ENCODE measurements at regions not wholly inside any gene's neighbourhood (a gene's known extent, or its start where the extent isn't known, plus 50 kb on each side); places are given as distances from the start of the nearest gene placed in this dataset.
"Not testable (repeated sequence)": the region's sequence is repeated elsewhere in the genome, so short reads cannot be mapped to it uniquely, and the experiment has no call there.

- not testable (repeated sequence) for H3K27ac ChIP-seq (ENCODE audit: low read length); H3K4me3 ChIP-seq (ENCODE audit: low read length); H3K27me3 ChIP-seq (ENCODE audit: control insufficient read depth, insufficient read depth, low read length); H3K4me1 ChIP-seq (ENCODE audit: control insufficient read depth, insufficient read depth, low read length); DNase-seq; H3K36me3 ChIP-seq (ENCODE audit: control insufficient read depth, insufficient read depth, low read length)
- no CpG with 5 or more reads among the region's 4 CpGs for WGBS (ENCODE audit: insufficient coverage, low lambda C conversion rate)
- H3K9me3 ChIP-seq (ENCODE audit: control insufficient read depth, low read depth, low read length) = peaks cover 12% of the 10 kb centered on the region
These were observed 77.5 kb downstream of the SNX5 start for GRCh38 chr20:17891131-17891530.

- Histone ChIP-seq H3K27ac (ENCODE audit: low read length) (no peak overlapping the region), H3K36me3 (ENCODE audit: control insufficient read depth, insufficient read depth, low read length) (no peaks in the 10 kb centered on the region), H3K27me3 (ENCODE audit: control insufficient read depth, insufficient read depth, low read length) (no peaks in the 10 kb centered on the region), H3K4me1 (ENCODE audit: control insufficient read depth, insufficient read depth, low read length) (peaks cover 8% of the 10 kb centered on the region), H3K4me3 (ENCODE audit: low read length) (no peak overlapping the region), H3K9me3 (ENCODE audit: control insufficient read depth, low read depth, low read length) (peaks cover 12% of the 10 kb centered on the region)
- WGBS (ENCODE audit: insufficient coverage, low lambda C conversion rate) = no CpG with 5 or more reads among the region's 3 CpGs
- DNase-seq = no peak
These were observed 78.3 kb downstream of the SNX5 start for GRCh38 chr20:17890330-17890729.

GRCh38 chr20:17889226-17889625, 79.4 kb downstream of the SNX5 start:
- Histone ChIP-seq H3K4me3 (ENCODE audit: low read length) (no peak overlapping the region), H3K27me3 (ENCODE audit: control insufficient read depth, insufficient read depth, low read length) (no peaks in the 10 kb centered on the region), H3K9me3 (ENCODE audit: control insufficient read depth, low read depth, low read length) (peaks cover 12% of the 10 kb centered on the region), H3K4me1 (ENCODE audit: control insufficient read depth, insufficient read depth, low read length) (peaks cover 8% of the 10 kb centered on the region), H3K36me3 (ENCODE audit: control insufficient read depth, insufficient read depth, low read length) (no peaks in the 10 kb centered on the region), H3K27ac (ENCODE audit: low read length) (no peak overlapping the region)
- DNase-seq = no peak
- no CpG with 5 or more reads among the region's 1 CpG for WGBS (ENCODE audit: insufficient coverage, low lambda C conversion rate)

GRCh38 chr20:17888044-17888443, 80.5 kb downstream of the SNX5 start:
- no peak overlapping the region for H3K4me3 ChIP-seq (ENCODE audit: low read length)
- H3K36me3 ChIP-seq (ENCODE audit: control insufficient read depth, insufficient read depth, low read length) = no peaks in the 10 kb centered on the region
- WGBS (ENCODE audit: insufficient coverage, low lambda C conversion rate) = no CpG with 5 or more reads among the region's 9 CpGs
- no peak overlapping the region for H3K27ac ChIP-seq (ENCODE audit: low read length)
- H3K4me1 ChIP-seq (ENCODE audit: control insufficient read depth, insufficient read depth, low read length) = peaks cover 8% of the 10 kb centered on the region
- DNase-seq = no peak
- H3K27me3 ChIP-seq (ENCODE audit: control insufficient read depth, insufficient read depth, low read length) = no peaks in the 10 kb centered on the region
- H3K9me3 ChIP-seq (ENCODE audit: control insufficient read depth, low read depth, low read length) = peaks cover 12% of the 10 kb centered on the region

- no peak overlapping the region for H3K27ac ChIP-seq (ENCODE audit: low read length)
- no peaks in the 10 kb centered on the region for H3K36me3 ChIP-seq (ENCODE audit: control insufficient read depth, insufficient read depth, low read length)
- H3K4me3 ChIP-seq (ENCODE audit: low read length) = no peak overlapping the region
- peak in 1 of 2 donors; percentile 71 for DNase-seq
- H3K27me3 ChIP-seq (ENCODE audit: control insufficient read depth, insufficient read depth, low read length) = no peaks in the 10 kb centered on the region
- H3K9me3 ChIP-seq (ENCODE audit: control insufficient read depth, low read depth, low read length) = peaks cover 12% of the 10 kb centered on the region
- H3K4me1 ChIP-seq (ENCODE audit: control insufficient read depth, insufficient read depth, low read length) = peaks cover 8% of the 10 kb centered on the region
- WGBS (ENCODE audit: insufficient coverage, low lambda C conversion rate) = no CpG with 5 or more reads among the region's 10 CpGs
These were observed 81.1 kb downstream of the SNX5 start for GRCh38 chr20:17887331-17888030.

GRCh38 chr20:17885544-17885943, 83.0 kb downstream of the SNX5 start:
- 75% methylated on average over 1 of the region's 4 CpGs for WGBS (ENCODE audit: insufficient coverage, low lambda C conversion rate)
- H3K36me3 ChIP-seq (ENCODE audit: control insufficient read depth, insufficient read depth, low read length) = no peaks in the 10 kb centered on the region
- H3K27ac ChIP-seq (ENCODE audit: low read length) = no peak overlapping the region
- peaks cover 8% of the 10 kb centered on the region for H3K4me1 ChIP-seq (ENCODE audit: control insufficient read depth, insufficient read depth, low read length)
- DNase-seq = no peak
- H3K27me3 ChIP-seq (ENCODE audit: control insufficient read depth, insufficient read depth, low read length) = no peaks in the 10 kb centered on the region
- peaks cover 12% of the 10 kb centered on the region for H3K9me3 ChIP-seq (ENCODE audit: control insufficient read depth, low read depth, low read length)
- H3K4me3 ChIP-seq (ENCODE audit: low read length) = no peak overlapping the region

GRCh38 chr20:17885076-17885475, 83.5 kb downstream of the SNX5 start:
- no CpG with 5 or more reads among the region's 3 CpGs for WGBS (ENCODE audit: insufficient coverage, low lambda C conversion rate)
- H3K4me1 ChIP-seq (ENCODE audit: control insufficient read depth, insufficient read depth, low read length) = peaks cover 8% of the 10 kb centered on the region
- no peaks in the 10 kb centered on the region for H3K36me3 ChIP-seq (ENCODE audit: control insufficient read depth, insufficient read depth, low read length)
- H3K27me3 ChIP-seq (ENCODE audit: control insufficient read depth, insufficient read depth, low read length) = no peaks in the 10 kb centered on the region
- H3K27ac ChIP-seq (ENCODE audit: low read length) = no peak overlapping the region
- H3K4me3 ChIP-seq (ENCODE audit: low read length) = no peak overlapping the region
- H3K9me3 ChIP-seq (ENCODE audit: control insufficient read depth, low read depth, low read length) = peaks cover 7% of the 10 kb centered on the region
- no peak for DNase-seq

- H3K27ac ChIP-seq (ENCODE audit: low read length) = no peak overlapping the region
- no peak overlapping the region for H3K4me3 ChIP-seq (ENCODE audit: low read length)
- peaks cover 2% of the 10 kb centered on the region for H3K9me3 ChIP-seq (ENCODE audit: control insufficient read depth, low read depth, low read length)
- no peak for DNase-seq
- no peaks in the 10 kb centered on the region for H3K27me3 ChIP-seq (ENCODE audit: control insufficient read depth, insufficient read depth, low read length)
- no CpG with 5 or more reads among the region's 14 CpGs for WGBS (ENCODE audit: insufficient coverage, low lambda C conversion rate)
- H3K36me3 ChIP-seq (ENCODE audit: control insufficient read depth, insufficient read depth, low read length) = no peaks in the 10 kb centered on the region
- H3K4me1 ChIP-seq (ENCODE audit: control insufficient read depth, insufficient read depth, low read length) = peaks cover 8% of the 10 kb centered on the region
These were observed 84.1 kb downstream of the SNX5 start for GRCh38 chr20:17884307-17885003.

- WGBS (ENCODE audit: insufficient coverage, low lambda C conversion rate) = 60% methylated on average over 1 of the region's 8 CpGs
- H3K9me3 ChIP-seq (ENCODE audit: control insufficient read depth, low read depth, low read length) = no peaks in the 10 kb centered on the region
- no peaks in the 10 kb centered on the region for H3K27me3 ChIP-seq (ENCODE audit: control insufficient read depth, insufficient read depth, low read length)
- no peak for DNase-seq
- no peak overlapping the region for H3K27ac ChIP-seq (ENCODE audit: low read length)
- peaks cover 8% of the 10 kb centered on the region for H3K4me1 ChIP-seq (ENCODE audit: control insufficient read depth, insufficient read depth, low read length)
- H3K36me3 ChIP-seq (ENCODE audit: control insufficient read depth, insufficient read depth, low read length) = no peaks in the 10 kb centered on the region
- no peak overlapping the region for H3K4me3 ChIP-seq (ENCODE audit: low read length)
These were observed 84.8 kb downstream of the SNX5 start for GRCh38 chr20:17883592-17884306.

- Histone ChIP-seq H3K36me3 (ENCODE audit: control insufficient read depth, insufficient read depth, low read length) (no peaks in the 10 kb centered on the region), H3K27me3 (ENCODE audit: control insufficient read depth, insufficient read depth, low read length) (no peaks in the 10 kb centered on the region), H3K4me1 (ENCODE audit: control insufficient read depth, insufficient read depth, low read length) (peaks cover 9% of the 10 kb centered on the region), H3K9me3 (ENCODE audit: control insufficient read depth, low read depth, low read length) (no peaks in the 10 kb centered on the region), H3K4me3 (ENCODE audit: low read length) (no peak overlapping the region), H3K27ac (ENCODE audit: low read length) (no peak overlapping the region)
- DNase-seq = no peak
- WGBS (ENCODE audit: insufficient coverage, low lambda C conversion rate) = no CpG with 5 or more reads among the region's 10 CpGs
These were observed 85.6 kb downstream of the SNX5 start for GRCh38 chr20:17882834-17883591.

Measured in large intestine (tissue), 3 donors.